ENCODE measurements at regions not wholly inside any gene's neighbourhood (a gene's known extent, or its start where the extent isn't known, plus 50 kb on each side); places are given as distances from the start of the nearest gene placed in this dataset.

DNA sequence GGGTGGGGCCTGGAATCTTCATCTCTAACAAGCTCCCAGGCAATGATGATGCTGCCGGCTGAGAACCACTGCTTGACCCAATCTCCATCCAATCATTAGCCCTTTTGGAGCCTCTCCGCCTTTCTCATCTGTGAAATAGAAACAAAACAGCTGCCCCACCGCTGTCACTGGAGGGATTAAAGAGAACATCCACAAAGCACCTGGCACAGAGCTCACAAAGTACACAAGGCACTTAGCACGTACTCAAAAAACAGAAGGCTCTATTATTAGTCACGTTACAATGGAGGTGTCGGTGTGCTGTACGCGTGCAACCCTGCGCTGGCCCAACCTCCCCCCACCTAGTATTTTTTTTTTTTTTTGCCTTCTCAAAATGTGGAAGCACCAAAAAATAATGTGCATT is 213.5 kb upstream of the ARID1B start:
- no peaks in the 10 kb centered on the region for H3K36me3 ChIP-seq (replicated peaks; ENCODE audit: low read depth, low read length)
- no peaks in the 10 kb centered on the region; the same call in 1 of the 2 replicates for H3K9me3 ChIP-seq (ENCODE audit: insufficient read depth, low read length)
- no peak overlapping the region for H3K27ac ChIP-seq (ENCODE audit: low read length)
- H3K4me2 ChIP-seq (ENCODE audit: low read length): no peak overlapping the region
- 0 out of 2 replicates have a peak, but pooled peaks cover 4% of the 10 kb centered on the region for H3K4me1 ChIP-seq (ENCODE audit: low read length)
- H3K27me3 ChIP-seq (ENCODE audit: low read depth, low read length): peaks cover 5% of the 10 kb centered on the region; the same call in 1 of the 2 replicates
- TF ChIP-seq EZH2phosphoT487 (IDR thresholded peaks at IDR 0.05; ENCODE audit: low read depth): no peak
- TF ChIP-seq, protein P1, sequence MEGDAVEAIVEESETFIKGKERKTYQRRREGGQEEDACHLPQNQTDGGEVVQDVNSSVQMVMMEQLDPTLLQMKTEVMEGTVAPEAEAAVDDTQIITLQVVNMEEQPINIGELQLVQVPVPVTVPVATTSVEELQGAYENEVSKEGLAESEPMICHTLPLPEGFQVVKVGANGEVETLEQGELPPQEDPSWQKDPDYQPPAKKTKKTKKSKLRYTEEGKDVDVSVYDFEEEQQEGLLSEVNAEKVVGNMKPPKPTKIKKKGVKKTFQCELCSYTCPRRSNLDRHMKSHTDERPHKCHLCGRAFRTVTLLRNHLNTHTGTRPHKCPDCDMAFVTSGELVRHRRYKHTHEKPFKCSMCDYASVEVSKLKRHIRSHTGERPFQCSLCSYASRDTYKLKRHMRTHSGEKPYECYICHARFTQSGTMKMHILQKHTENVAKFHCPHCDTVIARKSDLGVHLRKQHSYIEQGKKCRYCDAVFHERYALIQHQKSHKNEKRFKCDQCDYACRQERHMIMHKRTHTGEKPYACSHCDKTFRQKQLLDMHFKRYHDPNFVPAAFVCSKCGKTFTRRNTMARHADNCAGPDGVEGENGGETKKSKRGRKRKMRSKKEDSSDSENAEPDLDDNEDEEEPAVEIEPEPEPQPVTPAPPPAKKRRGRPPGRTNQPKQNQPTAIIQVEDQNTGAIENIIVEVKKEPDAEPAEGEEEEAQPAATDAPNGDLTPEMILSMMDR (IDR thresholded peaks at IDR 0.05; ENCODE audit: low read depth, low read length): no peak
- no peaks in the 10 kb centered on the region for H3K79me2 ChIP-seq (ENCODE audit: low read length)
- H3K9ac ChIP-seq (ENCODE audit: low read length): no peak overlapping the region
- no peak overlapping the region for H3K4me3 ChIP-seq (ENCODE audit: low read length)
- no peaks in the 10 kb centered on the region for H4K20me1 ChIP-seq (ENCODE audit: insufficient read depth, low read length)
- H2AFZ ChIP-seq (ENCODE audit: low read depth, low read length): no peak overlapping the region

GRCh38 chr6:156562636-156563035 is 214.5 kb upstream of the ARID1B start:
- H3K79me2 ChIP-seq (ENCODE audit: low read length): no peaks in the 10 kb centered on the region
- H3K36me3 ChIP-seq (replicated peaks; ENCODE audit: low read depth, low read length): no peaks in the 10 kb centered on the region
- H3K4me1 ChIP-seq (ENCODE audit: low read length): 0 out of 2 replicates have a peak, but pooled peaks cover 4% of the 10 kb centered on the region
- no peak overlapping the region for H3K27ac ChIP-seq (ENCODE audit: low read length)
- H3K27me3 ChIP-seq (ENCODE audit: low read depth, low read length): no peaks in the 10 kb centered on the region
- no peak overlapping the region for H2AFZ ChIP-seq (ENCODE audit: low read depth, low read length)
- TF ChIP-seq EZH2phosphoT487 (IDR thresholded peaks at IDR 0.05; ENCODE audit: low read depth): no peak
- TF ChIP-seq, protein P1 (IDR thresholded peaks at IDR 0.05; ENCODE audit: low read depth, low read length): no peak
- no peaks in the 10 kb centered on the region; the same call in 1 of the 2 replicates for H3K9me3 ChIP-seq (ENCODE audit: insufficient read depth, low read length)
- no peak overlapping the region for H3K4me2 ChIP-seq (ENCODE audit: low read length)
- H3K9ac ChIP-seq (ENCODE audit: low read length): no peak overlapping the region
- no peaks in the 10 kb centered on the region for H4K20me1 ChIP-seq (ENCODE audit: insufficient read depth, low read length)
- H3K4me3 ChIP-seq (ENCODE audit: low read length): no peak overlapping the region

DNA sequence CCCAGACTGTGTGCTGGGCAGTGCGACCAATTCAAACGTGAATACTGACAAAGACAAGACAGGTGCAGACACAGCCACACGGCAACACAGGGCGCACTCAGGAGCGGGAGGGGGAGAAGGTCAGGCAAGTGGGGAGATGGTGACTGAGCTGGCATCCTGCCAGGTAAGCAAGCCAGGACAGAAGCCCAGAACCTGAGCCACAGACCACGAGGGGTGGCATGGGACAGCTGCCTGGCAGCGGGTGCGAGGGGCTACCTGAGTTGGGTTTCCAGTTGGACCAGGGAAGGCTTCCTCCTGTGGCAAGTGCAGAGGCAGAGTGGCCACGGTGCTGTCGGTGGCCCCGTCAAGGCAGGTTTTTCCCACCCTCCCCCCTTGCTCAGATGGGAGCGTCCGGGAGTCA is 215.2 kb upstream of the ARID1B start:
- Histone ChIP-seq H4K20me1 (ENCODE audit: insufficient read depth, low read length) (no peaks in the 10 kb centered on the region), H3K4me2 (ENCODE audit: low read length) (no peak overlapping the region), H2AFZ (ENCODE audit: low read depth, low read length) (no peak overlapping the region), H3K27ac (ENCODE audit: low read length) (no peak overlapping the region), H3K79me2 (ENCODE audit: low read length) (no peaks in the 10 kb centered on the region), H3K36me3 (replicated peaks; ENCODE audit: low read depth, low read length) (no peaks in the 10 kb centered on the region), H3K4me1 (ENCODE audit: low read length) (0 out of 2 replicates have a peak, but pooled peaks cover 4% of the 10 kb centered on the region), H3K4me3 (ENCODE audit: low read length) (no peak overlapping the region), H3K27me3 (ENCODE audit: low read depth, low read length) (no peaks in the 10 kb centered on the region), H3K9me3 (ENCODE audit: insufficient read depth, low read length) (no peaks in the 10 kb centered on the region; the same call in 1 of the 2 replicates), H3K9ac (ENCODE audit: low read length) (no peak overlapping the region)
- no peak for TF ChIP-seq EZH2phosphoT487 (IDR thresholded peaks at IDR 0.05; ENCODE audit: low read depth)
- TF ChIP-seq, protein P1 (IDR thresholded peaks at IDR 0.05; ENCODE audit: low read depth, low read length): no peak

GRCh38 chr6:156560476-156560875 is 216.7 kb upstream of the ARID1B start:
- H3K36me3 ChIP-seq (replicated peaks; ENCODE audit: low read depth, low read length): no peaks in the 10 kb centered on the region
- H3K4me2 ChIP-seq (ENCODE audit: low read length): no peak overlapping the region
- no peak overlapping the region for H3K4me3 ChIP-seq (ENCODE audit: low read length)
- no peaks in the 10 kb centered on the region; the same call in 1 of the 2 replicates for H3K9me3 ChIP-seq (ENCODE audit: insufficient read depth, low read length)
- TF ChIP-seq EZH2phosphoT487 (IDR thresholded peaks at IDR 0.05; ENCODE audit: low read depth): no peak
- TF ChIP-seq, protein P1 (IDR thresholded peaks at IDR 0.05; ENCODE audit: low read depth, low read length): no peak
- H3K4me1 ChIP-seq (ENCODE audit: low read length): 0 out of 2 replicates have a peak, but pooled peaks cover 4% of the 10 kb centered on the region
- H3K9ac ChIP-seq (ENCODE audit: low read length): no peak overlapping the region
- H4K20me1 ChIP-seq (ENCODE audit: insufficient read depth, low read length): no peaks in the 10 kb centered on the region
- no peak overlapping the region for H2AFZ ChIP-seq (ENCODE audit: low read depth, low read length)
- H3K27ac ChIP-seq (ENCODE audit: low read length): no peak overlapping the region
- H3K79me2 ChIP-seq (ENCODE audit: low read length): no peaks in the 10 kb centered on the region
- no peaks in the 10 kb centered on the region for H3K27me3 ChIP-seq (ENCODE audit: low read depth, low read length)
